DMS53 treated with DMSO at 0.1 percent for 48 hours (cell line): ENCODE measurements at regions not wholly inside any gene's neighbourhood (a gene's known extent, or its start where the extent isn't known, plus 50 kb on each side); places are given as distances from the start of the nearest gene placed in this dataset.
"Not testable (repeated sequence)": the region's sequence is repeated elsewhere in the genome, so short reads cannot be mapped to it uniquely, and the experiment has no call there.

Source experiments
- DNase-seq: peaks from one replicate; lab custom pipeline; 2025; ENCODE audit not compliant: unreplicated experiment; lab: John Stamatoyannopoulos, UW

DNA sequence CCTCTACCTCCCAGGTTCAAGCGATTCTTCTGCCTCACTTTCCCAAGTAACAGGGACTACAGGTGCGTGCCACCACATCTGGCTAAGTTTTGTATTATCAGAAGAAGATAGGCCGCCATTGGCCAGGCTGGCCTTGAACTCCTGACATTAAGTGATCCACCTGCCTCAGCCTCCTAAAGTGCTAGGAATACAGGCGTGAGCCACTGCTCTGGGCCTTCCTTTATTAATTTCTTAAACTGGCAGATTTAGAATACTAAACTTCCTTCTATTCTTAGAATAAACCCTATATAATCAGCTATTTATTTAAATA, 86.6 kb downstream of the HFE start:
- no peak for DNase-seq

DNA sequence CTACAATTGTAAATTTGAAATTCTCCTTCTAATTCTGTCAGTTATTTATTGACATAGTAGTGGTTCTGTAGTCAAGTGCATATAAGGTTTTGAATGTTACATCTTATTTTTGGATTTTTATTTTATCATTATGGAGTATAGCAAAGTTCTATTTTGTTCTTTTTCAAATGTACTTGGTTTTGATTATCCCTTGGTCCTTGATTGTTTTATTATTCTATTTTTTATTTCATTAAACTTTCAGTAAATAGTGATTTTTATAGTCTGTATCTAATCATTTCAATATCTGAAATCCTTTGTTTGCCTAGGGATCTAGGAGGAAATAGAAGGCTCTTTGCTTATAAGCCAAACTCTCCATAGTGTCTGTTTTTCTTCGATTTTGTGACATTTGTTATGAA, 87.8 kb downstream of the HFE start:
- no peak for DNase-seq

DNA sequence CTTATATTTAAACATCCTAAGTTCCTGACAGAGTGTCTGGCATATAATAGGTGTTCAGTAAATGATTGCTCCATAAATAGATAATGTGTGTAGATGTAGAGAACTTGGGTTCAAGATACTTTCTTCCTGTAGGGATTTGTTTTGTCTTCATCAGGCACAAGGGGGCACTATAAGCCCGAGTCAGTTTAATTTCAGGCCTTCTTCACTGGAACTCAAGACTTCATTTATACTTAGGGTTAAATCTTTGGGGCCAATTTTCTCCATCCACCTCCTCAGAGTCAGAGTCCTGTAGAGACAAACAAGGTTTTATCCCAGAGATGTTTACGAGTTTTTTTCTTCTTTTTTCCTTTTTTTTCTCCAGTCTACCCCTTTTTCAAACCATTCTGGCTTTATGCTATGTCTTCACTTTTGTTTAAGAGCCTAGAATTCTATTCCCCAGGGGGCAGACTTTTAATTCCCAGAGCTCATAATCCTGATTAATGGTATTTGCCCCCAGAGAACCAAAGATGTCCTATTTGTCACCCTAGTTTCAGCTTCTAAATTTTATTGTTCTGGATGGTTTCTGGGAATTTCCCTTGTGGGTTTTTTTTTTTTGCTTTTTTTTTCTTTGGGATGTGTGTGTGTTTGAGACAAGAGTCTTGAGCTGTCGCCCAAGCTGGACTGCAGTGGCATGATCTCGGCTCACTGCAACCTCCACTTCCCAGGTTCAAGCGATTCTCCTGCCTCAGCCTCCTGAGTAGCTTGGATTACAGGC, 88.4 kb downstream of the HFE start:
- peak; percentile 18 for DNase-seq

DNA sequence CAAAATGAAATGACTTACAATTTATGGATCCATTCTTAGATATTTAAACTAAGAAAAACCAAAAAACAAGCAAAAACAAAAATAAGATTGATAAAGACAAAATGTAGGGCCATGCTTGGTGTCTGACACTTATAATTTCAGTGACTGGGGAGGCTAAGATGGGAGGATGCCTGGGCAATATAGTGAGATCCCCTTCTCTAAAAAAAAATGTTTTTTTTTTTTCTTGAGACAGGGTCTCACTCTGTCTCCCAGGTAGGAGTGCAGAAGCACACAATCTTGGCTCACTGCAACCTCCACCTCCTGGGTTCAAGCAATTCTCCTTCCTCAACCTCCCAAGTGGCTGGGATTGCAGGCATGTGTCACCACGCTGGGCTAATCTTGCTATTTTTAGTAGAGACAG, 92.4 kb downstream of the HFE start:
- no peak for DNase-seq

DNA sequence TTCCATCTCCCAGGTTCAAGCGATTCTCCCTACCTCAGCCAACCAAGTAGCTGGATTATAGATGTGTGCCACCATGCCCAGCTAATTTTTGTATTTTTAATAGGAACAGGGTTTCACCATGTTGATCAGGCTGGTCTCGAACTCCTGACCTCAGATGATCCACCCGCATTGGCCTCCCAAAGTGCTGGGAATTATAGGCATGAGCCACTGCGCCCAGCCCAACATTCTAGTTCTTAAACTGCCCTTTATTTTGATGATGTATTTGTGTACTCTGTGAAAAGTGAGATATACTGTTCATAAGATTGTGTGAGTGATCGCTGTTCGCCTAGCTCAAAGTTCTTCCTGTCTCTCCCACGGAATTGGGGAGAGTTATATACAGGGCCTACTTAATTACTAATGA, 93.1 kb downstream of the HFE start:
- DNase-seq, result no peak

DNA sequence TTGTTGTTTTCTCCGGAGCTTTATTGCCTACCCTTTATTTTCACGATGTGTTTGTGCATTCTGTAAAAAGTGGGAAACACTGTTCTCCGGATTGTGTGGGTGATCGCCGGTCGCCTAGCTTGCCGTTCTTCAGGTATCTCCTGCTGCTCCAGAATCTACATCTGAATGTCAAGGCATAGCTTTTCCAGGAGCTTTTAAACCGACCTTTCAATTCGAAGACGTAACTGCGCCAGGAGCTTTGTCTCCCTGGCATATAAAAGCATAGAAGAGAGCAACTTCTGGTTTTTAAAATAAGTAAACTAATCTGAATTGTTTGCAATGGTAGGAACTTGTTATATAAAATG, 96.0 kb downstream of the HFE start:
- no peak for DNase-seq

DNA sequence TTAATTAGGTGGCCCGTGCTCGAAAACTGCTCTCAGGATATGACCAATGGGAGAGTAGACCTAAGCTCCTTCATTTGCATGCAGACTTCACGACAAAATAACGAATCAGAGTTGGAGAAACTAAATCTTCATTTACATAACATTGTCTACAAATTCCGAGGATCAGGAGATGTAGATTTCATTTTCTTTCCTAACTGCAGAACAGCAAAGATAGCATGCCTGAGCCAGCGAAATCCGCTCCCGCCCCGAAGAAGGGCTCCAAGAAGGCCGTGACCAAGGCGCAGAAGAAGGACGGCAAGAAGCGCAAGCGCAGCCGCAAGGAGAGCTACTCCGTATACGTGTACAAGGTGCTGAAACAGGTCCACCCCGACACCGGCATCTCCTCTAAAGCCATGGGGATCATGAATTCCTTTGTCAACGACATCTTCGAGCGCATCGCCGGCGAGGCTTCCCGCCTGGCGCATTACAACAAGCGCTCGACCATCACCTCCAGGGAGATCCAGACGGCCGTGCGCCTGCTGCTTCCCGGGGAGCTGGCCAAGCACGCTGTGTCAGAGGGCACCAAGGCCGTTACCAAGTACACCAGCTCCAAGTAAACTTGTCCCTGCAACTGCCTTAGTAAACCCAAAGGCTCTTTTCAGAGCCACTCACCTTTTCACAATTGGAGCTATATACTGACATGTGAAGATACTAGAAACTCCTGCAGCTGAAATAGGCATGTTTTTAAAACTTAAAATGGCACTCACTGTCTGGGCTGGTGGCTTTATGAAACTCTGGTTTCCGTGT, 96.5 kb downstream of the HFE start:
- DNase-seq, result peak; percentile 91

DNA sequence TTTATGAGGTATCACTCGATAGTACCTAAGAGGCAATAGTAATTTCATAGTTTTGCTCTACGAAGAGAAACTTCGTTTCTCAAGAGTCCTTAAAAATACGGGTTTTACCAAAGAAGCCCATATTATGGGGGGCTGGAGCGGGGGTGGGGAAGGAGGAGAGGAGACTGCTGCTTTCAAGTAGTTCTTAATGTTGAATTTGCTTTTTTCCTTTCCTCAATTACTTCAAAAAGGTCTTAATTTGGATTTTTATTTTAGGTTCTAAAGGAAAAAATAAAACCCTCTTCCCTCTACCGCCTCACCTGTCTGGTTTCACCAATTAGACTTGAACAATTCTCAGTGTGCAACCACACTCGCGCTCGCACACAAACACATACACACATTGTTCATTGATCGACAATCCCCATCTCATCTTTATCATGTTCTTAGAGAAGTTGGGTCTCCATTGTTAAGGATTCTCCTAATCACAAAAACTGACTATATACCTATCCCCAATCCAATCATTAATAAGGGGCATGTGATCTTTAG, 97.2 kb downstream of the HFE start:
- DNase-seq, result no peak

DNA sequence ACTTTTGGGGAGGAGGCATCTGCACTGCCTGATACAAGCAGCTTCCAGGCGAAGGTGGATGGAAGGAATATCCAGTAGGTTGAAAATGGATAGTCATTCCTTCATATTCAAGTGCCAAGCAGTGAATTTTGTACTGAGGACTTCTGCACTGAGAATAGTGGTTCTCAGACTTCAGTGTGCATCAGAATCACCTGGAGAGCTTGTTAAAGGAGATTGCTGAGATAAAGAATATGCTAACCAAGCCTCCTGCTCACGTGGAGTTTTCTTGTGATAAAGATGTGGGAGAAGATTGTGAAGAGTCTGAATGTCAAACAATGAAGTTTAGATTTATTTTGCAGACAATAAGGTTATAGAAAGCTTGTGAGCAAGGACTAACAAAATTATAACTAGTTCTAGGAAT, 97.8 kb downstream of the HFE start:
- DNase-seq, result no peak

DNA sequence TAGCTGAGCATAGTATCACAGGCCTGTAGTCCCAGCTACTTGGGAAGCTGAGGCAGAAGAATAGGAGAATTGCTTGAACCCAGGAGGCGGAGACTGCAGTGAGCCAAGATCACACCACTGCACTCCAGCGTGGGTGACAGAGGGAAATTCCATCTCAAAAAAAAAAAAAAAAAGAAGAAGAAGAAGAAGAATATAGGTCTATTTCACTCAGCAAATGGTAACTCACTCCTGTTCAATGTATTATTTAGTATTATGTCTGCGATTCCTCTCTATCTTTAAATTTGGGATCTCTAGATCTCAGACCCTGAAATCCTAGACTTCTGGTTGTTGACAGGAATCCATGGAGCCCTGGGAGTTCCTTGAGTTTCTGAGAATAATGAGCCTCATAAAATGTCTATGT, 98.6 kb downstream of the HFE start:
- no peak for DNase-seq

DNA sequence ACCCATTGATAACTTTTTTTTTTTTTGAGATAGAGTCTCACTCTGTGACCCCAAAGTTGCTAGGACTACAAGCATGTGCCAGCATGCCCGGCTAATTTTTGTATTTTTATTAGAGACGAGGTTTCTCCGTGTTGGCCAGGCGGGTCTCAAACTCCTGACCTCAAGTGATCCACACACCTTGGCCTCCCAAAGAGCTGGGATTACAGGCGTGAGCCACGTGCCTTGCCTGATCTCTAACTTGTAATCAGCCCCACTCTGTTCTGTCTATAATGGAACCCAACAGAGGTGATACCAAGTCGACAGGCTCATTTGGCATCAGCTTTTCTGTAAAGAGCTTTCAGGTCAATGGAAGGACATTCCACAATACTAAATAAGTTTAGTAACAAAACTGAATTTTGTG, 99.4 kb downstream of the HFE start:
- no peak for DNase-seq

DNA sequence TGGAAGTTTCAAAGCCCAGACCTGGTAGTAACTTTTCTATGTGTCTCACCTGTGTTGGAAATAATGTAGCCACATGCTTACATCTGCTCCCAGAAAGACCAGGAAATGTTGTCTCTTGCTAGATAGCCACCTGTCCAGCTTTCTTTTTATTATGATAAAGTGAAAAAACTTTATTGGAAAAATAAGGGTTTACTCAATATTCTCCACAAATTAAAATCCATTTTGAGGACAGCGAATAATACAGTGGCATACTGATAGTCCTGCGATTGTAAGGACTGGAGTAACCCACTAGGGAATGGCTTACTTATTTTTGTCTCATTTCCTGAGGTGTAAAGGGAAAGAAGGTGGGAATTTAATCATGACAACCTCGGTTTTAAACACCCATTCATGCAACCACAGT, 100.1 kb downstream of the HFE start:
- no peak for DNase-seq

DNA sequence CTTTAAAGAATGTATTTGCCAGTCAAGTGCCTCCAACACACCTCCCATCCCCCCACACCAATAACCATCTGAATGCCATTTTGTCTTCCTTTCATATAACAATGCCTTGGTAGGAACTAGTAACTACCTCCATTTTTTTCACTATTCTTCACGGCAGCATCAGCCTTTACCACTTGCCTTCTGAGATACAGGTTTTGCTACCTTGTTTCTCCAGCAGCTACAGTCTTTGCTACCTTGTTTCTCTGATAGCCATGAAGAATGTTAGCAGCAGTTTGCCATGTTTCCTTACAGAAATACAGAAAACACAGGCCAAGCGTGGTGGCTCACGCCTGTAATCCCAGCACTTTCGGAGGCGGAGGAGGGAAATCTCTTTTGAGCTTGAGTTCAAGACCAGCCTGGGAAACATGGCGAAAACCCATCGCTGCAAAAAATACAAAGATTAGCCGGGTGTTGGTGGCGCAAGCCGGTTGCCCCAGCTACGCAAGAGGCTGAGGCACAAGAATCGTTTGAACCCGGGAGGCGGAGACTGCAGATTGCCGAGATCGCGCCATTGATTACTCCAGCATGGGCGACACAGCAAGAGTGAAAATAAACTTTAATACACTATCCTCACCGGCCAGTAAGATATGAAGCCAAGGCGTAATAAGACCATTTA, 100.9 kb downstream of the HFE start:
- DNase-seq, result peak; percentile 51

DNA sequence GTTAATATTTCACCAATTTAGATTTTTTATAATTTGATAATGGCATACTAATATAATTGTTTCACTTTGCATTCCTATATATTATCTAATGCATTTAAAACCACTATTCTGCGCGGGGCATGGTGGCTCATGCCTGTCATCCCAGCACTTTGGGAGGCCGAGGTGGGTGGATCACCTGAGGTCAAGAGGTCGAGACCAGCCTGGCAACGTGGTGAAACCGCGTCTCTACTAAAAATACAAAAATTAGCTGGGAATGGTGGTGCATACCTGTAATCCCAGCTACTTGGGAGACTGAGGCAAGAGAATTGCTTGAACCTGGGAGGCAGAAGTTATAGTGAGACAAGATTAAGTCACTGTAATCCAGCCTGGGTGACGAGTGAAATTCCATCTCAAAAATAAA, 104.3 kb downstream of the HFE start:
- not testable (repeated sequence) for DNase-seq

DNA sequence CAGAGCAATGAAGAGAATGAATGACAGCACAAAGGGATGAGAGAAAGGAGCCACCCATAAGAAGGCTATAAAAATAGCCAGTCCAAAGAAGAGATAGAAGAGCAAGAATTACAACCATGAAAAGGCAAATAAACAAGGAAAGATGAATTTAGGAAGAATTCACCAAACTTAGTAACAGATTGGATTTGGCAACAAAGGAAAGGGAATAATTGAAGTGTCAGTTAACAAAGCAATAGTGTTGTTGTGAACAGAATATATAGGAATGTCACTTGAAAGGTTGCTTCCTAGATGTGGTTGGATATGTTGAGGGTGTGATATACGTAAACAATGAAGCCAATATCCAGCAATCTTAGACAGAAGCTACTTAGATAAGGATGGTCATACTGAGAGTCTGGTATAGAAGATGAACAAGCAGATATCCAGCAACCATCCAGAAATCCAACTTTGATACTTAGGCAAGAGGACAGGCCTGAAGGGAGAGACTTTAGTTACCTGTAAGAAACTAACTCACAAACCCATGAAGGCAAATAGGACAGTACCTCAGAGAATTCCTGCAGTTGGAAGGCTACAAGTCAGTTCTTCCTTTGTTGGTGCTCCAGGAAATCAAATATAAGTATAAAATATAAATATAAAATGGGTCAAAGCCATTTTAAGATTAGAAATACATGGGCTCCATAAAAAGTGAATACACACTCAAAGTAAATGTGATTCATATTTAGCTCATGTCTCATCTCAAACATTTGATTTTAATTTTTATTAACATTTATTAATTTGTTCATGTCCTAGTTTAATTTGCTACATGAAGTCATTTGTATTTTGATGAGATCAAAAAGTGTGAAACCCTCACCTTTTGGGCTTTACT, 106.5 kb downstream of the HFE start:
- DNase-seq, result no peak

DNA sequence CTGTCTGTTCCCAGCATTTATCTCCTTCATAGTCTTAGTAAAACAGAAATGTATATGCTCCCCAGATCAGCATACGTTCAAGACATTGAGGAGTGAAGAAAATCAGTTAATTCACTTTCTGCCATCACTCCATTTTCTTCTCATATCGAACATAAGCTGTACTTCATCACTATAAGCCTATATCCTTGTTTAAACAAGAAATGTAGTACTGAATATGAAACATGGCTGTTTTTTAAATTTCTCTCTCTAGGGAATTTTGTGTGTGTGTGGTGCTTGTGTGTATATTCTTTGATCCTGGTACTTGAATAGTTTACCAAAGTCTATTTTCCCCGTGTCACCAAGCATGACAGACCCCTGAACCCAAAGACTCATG, 107.1 kb downstream of the HFE start:
- DNase-seq, result no peak

DNA sequence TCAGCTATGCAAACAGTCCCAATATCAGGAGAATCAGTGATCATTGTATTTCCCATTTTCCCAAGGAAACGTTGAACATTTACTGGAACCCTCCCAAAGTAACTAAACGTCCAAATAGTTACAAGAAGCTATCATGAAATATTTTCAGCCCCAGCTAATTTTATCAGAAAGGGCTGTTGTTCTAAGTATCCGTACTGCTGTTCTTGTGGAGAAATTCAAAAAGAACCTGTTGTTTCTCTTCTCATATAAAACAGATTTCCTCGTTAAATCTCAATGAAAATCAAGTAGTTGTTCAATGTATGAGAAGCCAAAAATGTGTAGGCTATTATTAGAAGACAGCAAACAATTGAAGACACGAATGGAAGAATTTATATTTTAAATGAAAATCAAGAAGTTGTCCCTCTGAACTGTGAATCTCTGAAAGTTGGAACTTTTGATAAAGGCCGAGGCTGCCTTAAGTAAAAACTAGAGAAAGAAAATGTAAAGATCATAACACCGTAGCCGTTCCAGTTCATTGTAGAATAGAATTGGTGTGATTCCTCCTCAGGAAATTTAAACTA, 107.7 kb downstream of the HFE start:
- peak; percentile 46 for DNase-seq

DNA sequence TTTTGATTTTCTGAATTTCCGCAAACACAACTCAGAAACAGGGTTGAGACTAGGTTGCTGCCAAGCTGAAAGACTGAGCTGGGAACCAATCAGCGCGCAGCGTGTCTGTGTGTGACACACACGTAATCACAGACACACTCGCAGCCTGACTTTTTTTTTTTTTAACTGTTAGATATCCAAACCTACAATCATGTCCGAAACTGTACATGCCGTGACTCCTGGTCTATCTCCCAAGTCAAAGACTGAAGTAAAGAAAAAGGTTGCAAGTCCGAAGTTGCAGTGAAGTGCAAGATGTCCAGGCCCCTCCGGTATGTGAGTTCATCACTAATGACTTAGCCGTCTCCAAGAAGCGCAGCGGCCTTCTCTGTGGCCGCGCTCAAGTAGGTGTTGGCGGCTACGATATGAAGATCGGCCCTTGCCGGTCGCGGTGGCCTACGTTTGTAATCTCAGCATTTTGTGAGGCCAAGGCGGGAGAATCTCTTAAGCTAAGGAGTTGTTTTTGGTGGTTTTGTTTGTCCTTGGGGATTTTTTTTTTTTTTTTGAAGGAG, 108.2 kb downstream of the HFE start:
- DNase-seq, result peak; percentile 85

DNA sequence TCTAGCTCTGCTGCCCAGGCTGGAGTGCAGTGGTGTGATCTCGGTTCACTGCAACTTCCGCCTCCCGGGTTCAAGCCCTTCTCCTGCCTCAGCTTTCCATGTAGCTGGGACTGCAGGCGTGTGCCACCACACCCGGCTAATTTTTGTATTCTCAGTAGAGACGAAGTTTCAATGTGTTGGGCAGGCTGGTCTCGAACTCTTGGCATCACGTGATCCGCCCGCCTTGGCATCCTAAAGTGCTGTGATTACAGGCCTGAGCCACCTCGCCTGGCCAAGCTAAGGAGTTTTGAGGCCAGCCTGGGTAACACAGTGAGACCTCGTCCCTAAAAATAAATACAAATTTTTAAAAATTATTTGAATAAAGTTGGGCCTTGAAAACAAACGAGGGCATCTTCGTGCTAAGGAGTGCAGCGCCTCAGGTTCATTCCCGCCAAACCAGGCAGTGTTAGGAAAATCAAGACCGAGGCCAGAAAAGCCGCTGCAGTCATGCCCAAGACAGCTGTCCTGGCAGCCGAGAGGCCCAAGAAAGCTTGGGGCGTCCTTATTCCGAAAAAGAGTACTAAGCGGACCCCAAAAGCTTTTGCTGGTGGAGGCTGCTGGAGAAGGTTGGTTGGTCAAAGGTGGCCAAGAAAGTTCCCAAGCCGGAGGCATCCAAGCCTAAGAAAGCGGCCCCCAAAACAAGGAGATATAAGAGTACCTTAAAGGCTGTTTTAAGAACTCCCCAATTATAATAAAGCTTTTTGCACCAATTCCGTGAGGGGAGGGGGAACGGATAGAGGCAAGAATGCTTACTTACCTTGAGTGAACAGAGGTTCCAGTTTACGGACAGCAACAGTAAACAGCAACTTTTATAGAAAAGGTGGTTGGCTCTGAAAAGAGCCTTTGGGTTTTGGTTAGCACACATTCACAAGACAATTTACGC, 109.0 kb downstream of the HFE start:
- DNase-seq, result peak; percentile 59
